ENCODE measurements at regions not wholly inside any gene's neighbourhood (a gene's known extent, or its start where the extent isn't known, plus 50 kb on each side); places are given as distances from the start of the nearest gene placed in this dataset.

DNA sequence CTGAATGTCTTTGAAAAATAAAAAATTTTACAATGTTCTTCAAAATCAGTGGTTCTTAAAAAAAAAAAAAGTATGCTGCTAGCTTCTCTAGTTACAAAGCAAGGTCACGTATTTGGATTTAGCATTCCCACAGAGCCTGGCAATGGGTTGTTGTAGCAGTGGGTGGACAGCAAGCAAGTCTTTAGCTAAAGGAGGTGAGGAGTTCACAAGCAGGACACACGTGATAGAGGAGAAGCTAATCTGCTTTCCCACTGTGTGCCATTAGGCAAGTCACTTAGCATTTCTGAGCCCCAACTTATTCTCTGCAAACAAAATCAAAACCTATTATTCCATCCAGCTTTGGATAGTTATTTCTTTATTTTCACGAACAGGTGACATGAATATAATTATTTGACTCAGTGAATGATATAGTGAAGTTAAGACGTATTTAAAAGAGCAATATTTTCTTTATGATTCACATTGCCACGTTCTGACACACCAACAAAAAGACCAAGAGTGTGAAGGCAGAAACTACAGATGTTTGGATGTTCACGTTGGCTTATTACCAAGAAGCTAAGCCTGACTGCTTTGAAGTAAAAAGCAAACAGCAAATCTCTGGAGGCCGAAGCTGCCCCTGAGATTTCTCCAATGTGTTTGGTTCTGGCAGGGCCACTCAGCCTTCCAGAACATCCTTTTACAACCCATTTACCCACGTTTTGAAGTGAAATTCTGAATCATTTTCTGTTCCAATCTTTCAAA, 612.1 kb upstream of the CDH6 start:
- no peak for TF ChIP-seq CTCF (IDR thresholded peaks at IDR 0.05; ENCODE audit: borderline replicate concordance, extremely low read depth, low read length, poor library complexity, severe bottlenecking)
- TF ChIP-seq EZH2 (IDR thresholded peaks at IDR 0.05; ENCODE audit: borderline replicate concordance, low read depth, low read length, severe bottlenecking), result no peak

Measured in DND-41 (cell line).